ENCODE measurements at regions not wholly inside any gene's neighbourhood (a gene's known extent, or its start where the extent isn't known, plus 50 kb on each side); places are given as distances from the start of the nearest gene placed in this dataset.

DNA sequence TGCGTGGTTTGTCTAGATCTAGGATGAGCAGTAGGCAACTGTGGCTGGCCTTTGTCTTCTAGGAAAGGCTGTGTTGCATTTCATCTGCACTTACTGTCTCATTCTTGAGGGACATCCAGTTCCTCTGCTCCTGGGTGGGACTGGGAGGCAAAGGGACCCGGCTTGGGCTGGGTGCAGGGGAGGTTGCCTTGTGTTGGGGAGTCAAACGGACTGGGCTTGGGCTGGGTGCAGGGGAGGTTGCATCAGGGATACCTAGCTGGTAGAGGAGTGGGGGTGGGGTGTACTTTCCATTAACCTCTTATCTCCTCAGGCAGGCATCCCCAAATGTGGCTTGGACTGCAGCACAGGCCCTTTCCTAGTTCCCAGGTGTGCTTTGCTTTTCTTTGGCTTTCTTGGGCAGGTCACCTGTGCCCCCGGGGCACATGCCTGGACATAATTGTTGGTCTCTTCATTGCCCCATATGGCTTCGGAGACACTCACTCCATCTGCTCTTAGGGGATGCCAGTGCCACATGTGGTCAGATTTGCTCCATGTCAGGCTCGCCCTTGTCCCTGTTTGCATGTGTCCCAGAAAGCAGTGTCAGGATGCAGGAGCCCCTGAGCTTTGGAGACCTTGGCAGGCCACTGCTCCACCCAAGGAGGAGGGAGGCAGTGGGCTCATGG lies 1682.9 kb downstream of the TP53TG3F start:
- H2AFZ ChIP-seq (ENCODE audit: low read depth, low read length): no peak overlapping the region
- H3K27ac Mint-ChIP-seq (ENCODE audit: unreplicated experiment): no peak overlapping the region
- TF ChIP-seq, protein P1, sequence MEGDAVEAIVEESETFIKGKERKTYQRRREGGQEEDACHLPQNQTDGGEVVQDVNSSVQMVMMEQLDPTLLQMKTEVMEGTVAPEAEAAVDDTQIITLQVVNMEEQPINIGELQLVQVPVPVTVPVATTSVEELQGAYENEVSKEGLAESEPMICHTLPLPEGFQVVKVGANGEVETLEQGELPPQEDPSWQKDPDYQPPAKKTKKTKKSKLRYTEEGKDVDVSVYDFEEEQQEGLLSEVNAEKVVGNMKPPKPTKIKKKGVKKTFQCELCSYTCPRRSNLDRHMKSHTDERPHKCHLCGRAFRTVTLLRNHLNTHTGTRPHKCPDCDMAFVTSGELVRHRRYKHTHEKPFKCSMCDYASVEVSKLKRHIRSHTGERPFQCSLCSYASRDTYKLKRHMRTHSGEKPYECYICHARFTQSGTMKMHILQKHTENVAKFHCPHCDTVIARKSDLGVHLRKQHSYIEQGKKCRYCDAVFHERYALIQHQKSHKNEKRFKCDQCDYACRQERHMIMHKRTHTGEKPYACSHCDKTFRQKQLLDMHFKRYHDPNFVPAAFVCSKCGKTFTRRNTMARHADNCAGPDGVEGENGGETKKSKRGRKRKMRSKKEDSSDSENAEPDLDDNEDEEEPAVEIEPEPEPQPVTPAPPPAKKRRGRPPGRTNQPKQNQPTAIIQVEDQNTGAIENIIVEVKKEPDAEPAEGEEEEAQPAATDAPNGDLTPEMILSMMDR (IDR thresholded peaks at IDR 0.05; ENCODE audit: insufficient read depth, low read depth, low read length): no peak
- no peak for TF ChIP-seq EZH2 (IDR thresholded peaks at IDR 0.05; ENCODE audit: insufficient read depth, low read length)
- FAIRE-seq: no peak
- H3K4me3 ChIP-seq (ENCODE audit: insufficient read depth, low read depth, low read length): no peak overlapping the region
- no peak overlapping the region for H3K27ac ChIP-seq (ENCODE audit: low read depth, low read length)
- H3K27me3 ChIP-seq (ENCODE audit: insufficient read depth, low read length): no peaks in the 10 kb centered on the region
- no peak overlapping the region for H3K4me2 ChIP-seq (ENCODE audit: low read length)
- no peak overlapping the region for H3K4me3 Mint-ChIP-seq (ENCODE audit: unreplicated experiment)
- H3K27me3 Mint-ChIP-seq (ENCODE audit: low read depth, unreplicated experiment): no peaks in the 10 kb centered on the region
- no peaks in the 10 kb centered on the region for H4K20me1 ChIP-seq (ENCODE audit: insufficient read depth, low read length)
- H3K4me1 ChIP-seq (ENCODE audit: insufficient read depth, low read length): no peaks in the 10 kb centered on the region
- H3K79me2 ChIP-seq (ENCODE audit: insufficient read depth, low read length): no peaks in the 10 kb centered on the region
- no peaks in the 10 kb centered on the region for H3K36me3 ChIP-seq (ENCODE audit: insufficient read depth, low read length)
- no peaks in the 10 kb centered on the region for H3K36me3 Mint-ChIP-seq (ENCODE audit: low read depth, unreplicated experiment)
- DNase-seq (ENCODE audit: low read depth): no peak
- no peaks in the 10 kb centered on the region for H3K4me1 Mint-ChIP-seq (ENCODE audit: low read depth, unreplicated experiment)
- H3K9me3 Mint-ChIP-seq (ENCODE audit: unreplicated experiment): peaks cover 22% of the 10 kb centered on the region
- H3K9ac ChIP-seq (ENCODE audit: low read length): no peak overlapping the region
- peaks cover 14% of the 10 kb centered on the region for H3K9me3 ChIP-seq (ENCODE audit: insufficient read depth, low read depth, low read length)

DNA sequence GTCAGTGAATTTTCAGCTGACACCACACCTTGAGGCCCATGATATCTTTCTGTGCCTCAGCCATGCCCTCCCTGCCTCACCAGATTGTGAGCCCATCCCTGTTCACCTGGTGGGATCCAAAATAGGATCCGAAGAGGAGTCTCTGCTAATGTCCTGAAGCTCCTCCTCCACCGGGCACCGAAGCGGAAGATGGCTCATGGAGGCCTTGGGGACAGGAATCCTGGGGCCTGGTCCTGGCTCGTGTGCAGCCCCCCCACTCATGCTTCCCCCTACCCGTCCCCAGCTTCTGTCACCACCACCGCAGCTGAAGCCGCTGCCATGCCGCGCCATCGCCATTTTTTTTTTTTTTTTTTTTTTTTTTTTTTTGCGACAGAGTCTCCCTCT lies 1683.4 kb downstream of the TP53TG3F start:
- no peaks in the 10 kb centered on the region for H3K36me3 ChIP-seq (ENCODE audit: insufficient read depth, low read length)
- peaks cover 14% of the 10 kb centered on the region for H3K9me3 ChIP-seq (ENCODE audit: insufficient read depth, low read depth, low read length)
- Mint-ChIP-seq H3K4me1 (ENCODE audit: low read depth, unreplicated experiment) (no peaks in the 10 kb centered on the region), H3K27me3 (ENCODE audit: low read depth, unreplicated experiment) (no peaks in the 10 kb centered on the region), H3K9me3 (ENCODE audit: unreplicated experiment) (peaks cover 22% of the 10 kb centered on the region), H3K27ac (ENCODE audit: unreplicated experiment) (no peak overlapping the region), H3K36me3 (ENCODE audit: low read depth, unreplicated experiment) (no peaks in the 10 kb centered on the region), H3K4me3 (ENCODE audit: unreplicated experiment) (no peak overlapping the region)
- H4K20me1 ChIP-seq (ENCODE audit: insufficient read depth, low read length): no peaks in the 10 kb centered on the region
- H3K27me3 ChIP-seq (ENCODE audit: insufficient read depth, low read length): no peaks in the 10 kb centered on the region
- DNase-seq (ENCODE audit: low read depth): no peak
- H2AFZ ChIP-seq (ENCODE audit: low read depth, low read length): no peak overlapping the region
- no peak overlapping the region for H3K9ac ChIP-seq (ENCODE audit: low read length)
- no peak overlapping the region for H3K4me3 ChIP-seq (ENCODE audit: insufficient read depth, low read depth, low read length)
- TF ChIP-seq, protein P1 (IDR thresholded peaks at IDR 0.05; ENCODE audit: insufficient read depth, low read depth, low read length): no peak
- TF ChIP-seq EZH2 (IDR thresholded peaks at IDR 0.05; ENCODE audit: insufficient read depth, low read length): no peak
- no peaks in the 10 kb centered on the region for H3K4me1 ChIP-seq (ENCODE audit: insufficient read depth, low read length)
- H3K27ac ChIP-seq (ENCODE audit: low read depth, low read length): no peak overlapping the region
- no peaks in the 10 kb centered on the region for H3K79me2 ChIP-seq (ENCODE audit: insufficient read depth, low read length)
- no peak for FAIRE-seq
- no peak overlapping the region for H3K4me2 ChIP-seq (ENCODE audit: low read length)

DNA sequence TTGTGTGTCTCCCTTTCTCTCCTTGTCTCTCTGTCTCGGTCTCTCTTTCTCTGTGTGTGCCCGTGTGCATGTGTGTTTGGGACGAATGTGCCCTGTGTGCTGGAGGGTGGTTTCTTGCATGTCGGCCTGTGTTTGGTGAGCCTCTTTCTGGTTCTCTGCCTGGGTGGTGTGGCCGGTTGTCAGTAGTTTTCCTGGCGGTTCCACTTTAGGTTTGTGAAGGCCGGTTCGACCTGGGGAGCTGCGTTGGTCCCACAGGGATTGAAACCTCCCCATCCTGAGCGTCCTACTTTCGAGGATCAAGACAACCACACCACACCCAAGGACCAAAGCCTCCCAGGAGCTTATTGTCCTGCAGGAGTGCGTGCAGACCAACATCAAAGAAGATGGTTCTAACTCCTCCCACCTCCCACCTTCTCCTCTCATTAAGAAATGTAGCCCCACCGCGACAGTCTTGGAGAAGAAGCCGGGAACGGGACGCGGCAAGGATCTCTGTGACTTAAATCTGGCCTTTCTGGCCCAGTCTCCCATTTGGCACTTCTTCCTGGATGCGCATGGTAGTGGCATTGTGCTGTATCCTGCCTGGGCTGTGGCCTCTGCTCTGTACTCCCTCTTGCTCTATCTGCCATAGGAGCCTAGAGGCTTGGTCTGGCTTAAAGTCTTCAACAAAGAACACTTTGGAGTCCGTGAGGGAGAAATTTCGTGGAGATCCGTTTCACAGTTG lies 1685.0 kb downstream of the TP53TG3F start:
- Histone ChIP-seq H3K4me2 (ENCODE audit: low read length) (no peak overlapping the region), H3K27me3 (ENCODE audit: insufficient read depth, low read length) (no peaks in the 10 kb centered on the region), H3K4me3 (ENCODE audit: insufficient read depth, low read depth, low read length) (no peak overlapping the region), H3K27ac (ENCODE audit: low read depth, low read length) (no peak overlapping the region), H3K9me3 (ENCODE audit: insufficient read depth, low read depth, low read length) (peaks cover 19% of the 10 kb centered on the region), H3K4me1 (ENCODE audit: insufficient read depth, low read length) (no peaks in the 10 kb centered on the region), H3K36me3 (ENCODE audit: insufficient read depth, low read length) (no peaks in the 10 kb centered on the region), H3K9ac (ENCODE audit: low read length) (no peak overlapping the region), H4K20me1 (ENCODE audit: insufficient read depth, low read length) (no peaks in the 10 kb centered on the region), H2AFZ (ENCODE audit: low read depth, low read length) (no peak overlapping the region), H3K79me2 (ENCODE audit: insufficient read depth, low read length) (no peaks in the 10 kb centered on the region)
- H3K4me1 Mint-ChIP-seq (ENCODE audit: low read depth, unreplicated experiment): no peaks in the 10 kb centered on the region
- H3K9me3 Mint-ChIP-seq (ENCODE audit: unreplicated experiment): peaks cover 29% of the 10 kb centered on the region
- no peaks in the 10 kb centered on the region for H3K36me3 Mint-ChIP-seq (ENCODE audit: low read depth, unreplicated experiment)
- no peak for FAIRE-seq
- DNase-seq (ENCODE audit: low read depth): no peak
- H3K4me3 Mint-ChIP-seq (ENCODE audit: unreplicated experiment): no peak overlapping the region
- no peak overlapping the region for H3K27ac Mint-ChIP-seq (ENCODE audit: unreplicated experiment)
- TF ChIP-seq, protein P1 (IDR thresholded peaks at IDR 0.05; ENCODE audit: insufficient read depth, low read depth, low read length): no peak
- no peak for TF ChIP-seq EZH2 (IDR thresholded peaks at IDR 0.05; ENCODE audit: insufficient read depth, low read length)
- H3K27me3 Mint-ChIP-seq (ENCODE audit: low read depth, unreplicated experiment): no peaks in the 10 kb centered on the region

Measured in astrocyte (in vitro differentiated cells and primary cell).